ENCODE measurements at regions not wholly inside any gene's neighbourhood (a gene's known extent, or its start where the extent isn't known, plus 50 kb on each side); places are given as distances from the start of the nearest gene placed in this dataset.

- H3K4me2 ChIP-seq (ENCODE audit: low read length) = no peak overlapping the region
- no peak for TF ChIP-seq EZH2 (IDR thresholded peaks at IDR 0.05; ENCODE audit: low read length, unreplicated experiment)
- TF ChIP-seq EZH2phosphoT487 (IDR thresholded peaks at IDR 0.05; ENCODE audit: borderline replicate concordance, low read length) = no peak
- TF ChIP-seq CTCF (conservative IDR thresholded peaks at IDR 0.05; ENCODE audit: low read depth, low read length) = no peak
- no peaks in the 10 kb centered on the region for H3K4me1 ChIP-seq (ENCODE audit: insufficient read depth, low read length)
- no peak for ATAC-seq
- H2AFZ ChIP-seq (ENCODE audit: low read length) = no peak overlapping the region
- BruUV-seq (replicated peaks) = no TSS peak
- no peaks in the 10 kb centered on the region for H3K9me3 ChIP-seq (ENCODE audit: low read length)
- H3F3A ChIP-seq (ENCODE audit: low read length, unreplicated experiment) = no peaks in the 10 kb centered on the region
- no peak overlapping the region for H3K9ac ChIP-seq (ENCODE audit: low read length)
- H3K79me2 ChIP-seq (ENCODE audit: low read length) = no peaks in the 10 kb centered on the region
- intact Hi-C loops (cut with micrococcal nuclease) = no loop called here
- no peaks in the 10 kb centered on the region for H3K9me2 ChIP-seq (replicated peaks; ENCODE audit: low read length)
- no peaks in the 10 kb centered on the region for H3K36me3 ChIP-seq (ENCODE audit: low read depth, low read length)
- no peak overlapping the region for H3K27ac ChIP-seq (ENCODE audit: low read length)
- no peaks in the 10 kb centered on the region for H4K20me1 ChIP-seq (ENCODE audit: low read length)
- ChIA-PET POLR2A (ENCODE audit: unreplicated experiment) (no interaction called here), CTCF (no interaction called here)
- H3K4me3 ChIP-seq (ENCODE audit: low read length) = no peak overlapping the region
- no peaks in the 10 kb centered on the region; the same call in 1 of the 2 replicates for H3K27me3 ChIP-seq (ENCODE audit: low read length)
- DNase-seq = no peak
Observed at GRCh38 chr3:160114355-160114995, 110.7 kb upstream of the C3orf80 start.

GRCh38 chr3:160115387-160115786, 109.8 kb upstream of the C3orf80 start:
- no peak for ATAC-seq
- no TSS peak for BruUV-seq (replicated peaks)
- TF ChIP-seq EZH2phosphoT487 (IDR thresholded peaks at IDR 0.05; ENCODE audit: borderline replicate concordance, low read length) (no peak), EZH2 (IDR thresholded peaks at IDR 0.05; ENCODE audit: low read length, unreplicated experiment) (no peak), CTCF (conservative IDR thresholded peaks at IDR 0.05; ENCODE audit: low read depth, low read length) (no peak)
- Histone ChIP-seq H3K4me3 (ENCODE audit: low read length) (no peak overlapping the region), H3K9me3 (ENCODE audit: low read length) (no peaks in the 10 kb centered on the region), H3K36me3 (ENCODE audit: low read depth, low read length) (no peaks in the 10 kb centered on the region), H3K9me2 (replicated peaks; ENCODE audit: low read length) (no peaks in the 10 kb centered on the region), H3K79me2 (ENCODE audit: low read length) (no peaks in the 10 kb centered on the region), H3K9ac (ENCODE audit: low read length) (no peak overlapping the region), H3K4me1 (ENCODE audit: insufficient read depth, low read length) (no peaks in the 10 kb centered on the region), H3K4me2 (ENCODE audit: low read length) (no peak overlapping the region), H3F3A (ENCODE audit: low read length, unreplicated experiment) (no peaks in the 10 kb centered on the region), H4K20me1 (ENCODE audit: low read length) (no peaks in the 10 kb centered on the region), H2AFZ (ENCODE audit: low read length) (no peak overlapping the region), H3K27me3 (ENCODE audit: low read length) (no peaks in the 10 kb centered on the region; the same call in 1 of the 2 replicates), H3K27ac (ENCODE audit: low read length) (no peak overlapping the region)
- no peak for DNase-seq
- POLR2A ChIA-PET (ENCODE audit: unreplicated experiment) = no interaction called here
- CTCF ChIA-PET = no interaction called here
- intact Hi-C loops (cut with micrococcal nuclease) = no loop called here

GRCh38 chr3:160124224-160124623, 101.0 kb upstream of the C3orf80 start:
- Histone ChIP-seq H3K79me2 (ENCODE audit: low read length) (no peaks in the 10 kb centered on the region), H3K4me1 (ENCODE audit: insufficient read depth, low read length) (peaks cover 4% of the 10 kb centered on the region), H3K4me3 (ENCODE audit: low read length) (no peak overlapping the region), H3K36me3 (ENCODE audit: low read depth, low read length) (no peaks in the 10 kb centered on the region), H3K9me3 (ENCODE audit: low read length) (no peaks in the 10 kb centered on the region), H3K9ac (ENCODE audit: low read length) (no peak overlapping the region), H3K4me2 (ENCODE audit: low read length) (no peak overlapping the region), H3K27ac (ENCODE audit: low read length) (no peak overlapping the region), H2AFZ (ENCODE audit: low read length) (no peak overlapping the region), H4K20me1 (ENCODE audit: low read length) (no peaks in the 10 kb centered on the region), H3K27me3 (ENCODE audit: low read length) (no peaks in the 10 kb centered on the region), H3K9me2 (replicated peaks; ENCODE audit: low read length) (no peaks in the 10 kb centered on the region), H3F3A (ENCODE audit: low read length, unreplicated experiment) (no peaks in the 10 kb centered on the region)
- no peak for DNase-seq
- intact Hi-C loops (cut with micrococcal nuclease) = no loop called here
- no TSS peak for BruUV-seq (replicated peaks)
- POLR2A ChIA-PET (ENCODE audit: unreplicated experiment) = no interaction called here
- TF ChIP-seq EZH2 (IDR thresholded peaks at IDR 0.05; ENCODE audit: low read length, unreplicated experiment) (no peak), CTCF (conservative IDR thresholded peaks at IDR 0.05; ENCODE audit: low read depth, low read length) (no peak), EZH2phosphoT487 (IDR thresholded peaks at IDR 0.05; ENCODE audit: borderline replicate concordance, low read length) (no peak)
- no peak for ATAC-seq
- CTCF ChIA-PET = no interaction called here
